Gastroesophageal sphincter (tissue), 3 donors: ENCODE measurements at regions not wholly inside any gene's neighbourhood (a gene's known extent, or its start where the extent isn't known, plus 50 kb on each side); places are given as distances from the start of the nearest gene placed in this dataset.

Experiments
- CTCF ChIP-seq, 4 experiments: fragments of 200-600 bp in 2 of 4; fragments of 450-650 bp in 2 of 4; sonication (generic) in 1 of 4; IDR thresholded peaks; one replicate each; pipeline ENCODE4 v1.5.1; 2017 to 2019; ENCODE audit warnings: antibody characterized with exemption in 4 of 4, mild to moderate bottlenecking in 2 of 4, moderate library complexity in 2 of 4
- EP300 ChIP-seq: sonication (generic); formaldehyde crosslinking; IDR thresholded peaks from one replicate; pipeline ENCODE4 v1.6.1; 2017; ENCODE audit warnings: antibody characterized with exemption, mild to moderate bottlenecking
- POLR2A ChIP-seq, 2 donors: fragments of 450-650 bp; IDR thresholded peaks; one replicate each; pipeline ENCODE4 v1.6.1; 2017; ENCODE audit warnings: antibody characterized with exemption in 2 of 2, mild to moderate bottlenecking in 2 of 2, moderate library complexity in 1 of 2
- POLR2AphosphoS5 ChIP-seq: sonication (generic); formaldehyde crosslinking; IDR thresholded peaks from one replicate; pipeline ENCODE4 v1.6.1; 2017; ENCODE audit warnings: antibody characterized with exemption

GRCh38 chr2:192246297-192246696 lies 51.6 kb upstream of the TMEFF2 start:
- TF ChIP-seq CTCF (IDR thresholded peaks at IDR 0.05), result no peak
- TF ChIP-seq POLR2AphosphoS5, result no peak
- TF ChIP-seq EP300, result no peak
- no peak for TF ChIP-seq POLR2A (IDR thresholded peaks at IDR 0.05)
